K562 (cell line): ENCODE measurements at regions not wholly inside any gene's neighbourhood (a gene's known extent, or its start where the extent isn't known, plus 50 kb on each side); places are given as distances from the start of the nearest gene placed in this dataset.

ENCODE experiments used
- BRF1 ChIP-seq: IDR thresholded peaks from 3 replicates; pipeline ENCODE4 v1.6.1; 2011; ENCODE audit warnings: borderline replicate concordance, mild to moderate bottlenecking; ENCODE audit not compliant: insufficient read length; ENCODE audit errors: extremely low read depth
- CEBPB ChIP-seq: fragments of 450-650 bp; IDR thresholded peaks from 2 replicates; pipeline ENCODE4 v1.6.1; 2016; ENCODE audit warnings: missing genetic modification characterization, missing compliant biosample characterization
- CREM ChIP-seq: IDR thresholded peaks from 2 replicates; pipeline ENCODE4 v1.6.1; 2014; ENCODE audit warnings: antibody characterized with exemption, low read depth
- KDM1A ChIP-seq, 2 experiments: fragments of 450-650 bp; IDR thresholded peaks; 2 replicates each; pipeline ENCODE4 v1.6.1; 2016; ENCODE audit warnings: mild to moderate bottlenecking in 2 of 2
- MXI1 ChIP-seq: IDR thresholded peaks from 2 replicates; pipeline ENCODE4 v1.6.1; 2011; ENCODE audit warnings: low read depth, mild to moderate bottlenecking, improper control_type of control experiment, low read length
- RBM17 ChIP-seq: fragments of 200-400 bp; formaldehyde crosslinking; IDR thresholded peaks from 2 replicates; pipeline ENCODE4 v1.6.1; 2017; ENCODE audit warnings: low read depth, mild to moderate bottlenecking, low read length, borderline replicate concordance
- SIX5 ChIP-seq, 2 experiments: IDR thresholded peaks; 2 replicates each; pipeline ENCODE4 v1.6.1; 2011; ENCODE audit warnings: low read length in 2 of 2, borderline replicate concordance in 1 of 2, low read depth in 1 of 2, mild to moderate bottlenecking in 1 of 2, moderate library complexity in 1 of 2; ENCODE audit not compliant: insufficient read depth in 1 of 2
- SMARCA4 ChIP-seq: fragments of 450-650 bp; IDR thresholded peaks from 2 replicates; pipeline ENCODE4 v1.6.1; 2016
- ZKSCAN1 ChIP-seq: fragments of 150-350 bp; IDR thresholded peaks from 2 replicates; pipeline ENCODE4 v1.6.1; 2016; ENCODE audit warnings: low read depth, low read length
- TF ChIP-seq, protein P1 (sequence below), 3 experiments: IDR thresholded peaks in 2 of 3; conservative IDR thresholded peaks in 1 of 3; 2 replicates each; pipeline ENCODE4 v1.5.1; 2011 to 2012; ENCODE audit warnings: low read length in 3 of 3, mild to moderate bottlenecking in 3 of 3, control low read depth in 2 of 3, improper control_type of control experiment in 1 of 3, inconsistent platforms in 1 of 3, low read depth in 1 of 3, mixed read lengths in 1 of 3, moderate library complexity in 1 of 3; ENCODE audit not compliant: insufficient read depth in 2 of 3
- TF ChIP-seq, protein P2 (sequence below): fragments of 450-650 bp; IDR thresholded peaks from 2 replicates; pipeline ENCODE4 v1.6.1; 2017; ENCODE audit warnings: antibody characterized with exemption, mild to moderate bottlenecking
- TF ChIP-seq, protein P3 (sequence below), 2 experiments: fragments of 450-650 bp; conservative IDR thresholded peaks; 2 replicates each; pipeline ENCODE4 v1.6.1; 2017; ENCODE audit warnings: mild to moderate bottlenecking in 2 of 2, moderate library complexity in 2 of 2

DNA sequence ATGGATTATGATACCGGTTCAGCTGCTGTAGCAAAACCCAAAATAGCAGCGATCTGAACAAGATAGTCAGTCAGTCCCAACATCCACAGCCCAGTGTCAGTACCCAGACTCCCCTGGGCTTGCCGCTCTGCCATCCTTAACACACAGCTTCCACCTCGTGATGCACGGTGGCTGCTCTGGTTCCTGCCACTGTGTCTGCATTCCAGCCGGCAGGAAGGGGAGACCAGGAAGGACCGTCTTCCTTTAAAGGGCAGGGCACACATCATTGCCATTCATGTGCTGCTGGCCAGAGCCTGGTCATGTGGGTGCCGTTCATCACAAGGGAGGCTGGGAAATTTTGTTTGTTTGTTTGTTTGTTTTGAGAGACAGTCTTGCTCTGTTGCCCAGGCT is 131.0 kb upstream of the IER5L start:
- TF ChIP-seq MXI1 (no peak), RBM17 (no peak), SMARCA4 (no peak), BRF1 (no peak), ZKSCAN1 (no peak), CREM (no peak), KDM1A (IDR thresholded peaks at IDR 0.05) (no peak), SIX5 (IDR thresholded peaks at IDR 0.05; ENCODE audit: borderline replicate concordance in 1 of 2, insufficient read depth in 1 of 2, low read depth in 1 of 2, low read length in 2 of 2) (no peak), CEBPB (tag) (no peak)
- TF ChIP-seq, protein P1, sequence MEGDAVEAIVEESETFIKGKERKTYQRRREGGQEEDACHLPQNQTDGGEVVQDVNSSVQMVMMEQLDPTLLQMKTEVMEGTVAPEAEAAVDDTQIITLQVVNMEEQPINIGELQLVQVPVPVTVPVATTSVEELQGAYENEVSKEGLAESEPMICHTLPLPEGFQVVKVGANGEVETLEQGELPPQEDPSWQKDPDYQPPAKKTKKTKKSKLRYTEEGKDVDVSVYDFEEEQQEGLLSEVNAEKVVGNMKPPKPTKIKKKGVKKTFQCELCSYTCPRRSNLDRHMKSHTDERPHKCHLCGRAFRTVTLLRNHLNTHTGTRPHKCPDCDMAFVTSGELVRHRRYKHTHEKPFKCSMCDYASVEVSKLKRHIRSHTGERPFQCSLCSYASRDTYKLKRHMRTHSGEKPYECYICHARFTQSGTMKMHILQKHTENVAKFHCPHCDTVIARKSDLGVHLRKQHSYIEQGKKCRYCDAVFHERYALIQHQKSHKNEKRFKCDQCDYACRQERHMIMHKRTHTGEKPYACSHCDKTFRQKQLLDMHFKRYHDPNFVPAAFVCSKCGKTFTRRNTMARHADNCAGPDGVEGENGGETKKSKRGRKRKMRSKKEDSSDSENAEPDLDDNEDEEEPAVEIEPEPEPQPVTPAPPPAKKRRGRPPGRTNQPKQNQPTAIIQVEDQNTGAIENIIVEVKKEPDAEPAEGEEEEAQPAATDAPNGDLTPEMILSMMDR (IDR thresholded peaks at IDR 0.05 in 2 of 3, conservative IDR thresholded peaks at IDR 0.05 in 1 of 3; ENCODE audit: insufficient read depth in 2 of 3, low read depth in 1 of 3, low read length in 3 of 3): no peak
- TF ChIP-seq, protein P2, sequence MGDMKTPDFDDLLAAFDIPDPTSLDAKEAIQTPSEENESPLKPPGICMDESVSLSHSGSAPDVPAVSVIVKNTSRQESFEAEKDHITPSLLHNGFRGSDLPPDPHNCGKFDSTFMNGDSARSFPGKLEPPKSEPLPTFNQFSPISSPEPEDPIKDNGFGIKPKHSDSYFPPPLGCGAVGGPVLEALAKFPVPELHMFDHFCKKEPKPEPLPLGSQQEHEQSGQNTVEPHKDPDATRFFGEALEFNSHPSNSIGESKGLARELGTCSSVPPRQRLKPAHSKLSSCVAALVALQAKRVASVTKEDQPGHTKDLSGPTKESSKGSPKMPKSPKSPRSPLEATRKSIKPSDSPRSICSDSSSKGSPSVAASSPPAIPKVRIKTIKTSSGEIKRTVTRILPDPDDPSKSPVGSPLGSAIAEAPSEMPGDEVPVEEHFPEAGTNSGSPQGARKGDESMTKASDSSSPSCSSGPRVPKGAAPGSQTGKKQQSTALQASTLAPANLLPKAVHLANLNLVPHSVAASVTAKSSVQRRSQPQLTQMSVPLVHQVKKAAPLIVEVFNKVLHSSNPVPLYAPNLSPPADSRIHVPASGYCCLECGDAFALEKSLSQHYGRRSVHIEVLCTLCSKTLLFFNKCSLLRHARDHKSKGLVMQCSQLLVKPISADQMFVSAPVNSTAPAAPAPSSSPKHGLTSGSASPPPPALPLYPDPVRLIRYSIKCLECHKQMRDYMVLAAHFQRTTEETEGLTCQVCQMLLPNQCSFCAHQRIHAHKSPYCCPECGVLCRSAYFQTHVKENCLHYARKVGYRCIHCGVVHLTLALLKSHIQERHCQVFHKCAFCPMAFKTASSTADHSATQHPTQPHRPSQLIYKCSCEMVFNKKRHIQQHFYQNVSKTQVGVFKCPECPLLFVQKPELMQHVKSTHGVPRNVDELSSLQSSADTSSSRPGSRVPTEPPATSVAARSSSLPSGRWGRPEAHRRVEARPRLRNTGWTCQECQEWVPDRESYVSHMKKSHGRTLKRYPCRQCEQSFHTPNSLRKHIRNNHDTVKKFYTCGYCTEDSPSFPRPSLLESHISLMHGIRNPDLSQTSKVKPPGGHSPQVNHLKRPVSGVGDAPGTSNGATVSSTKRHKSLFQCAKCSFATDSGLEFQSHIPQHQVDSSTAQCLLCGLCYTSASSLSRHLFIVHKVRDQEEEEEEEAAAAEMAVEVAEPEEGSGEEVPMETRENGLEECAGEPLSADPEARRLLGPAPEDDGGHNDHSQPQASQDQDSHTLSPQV: no peak
- TF ChIP-seq, protein P3, sequence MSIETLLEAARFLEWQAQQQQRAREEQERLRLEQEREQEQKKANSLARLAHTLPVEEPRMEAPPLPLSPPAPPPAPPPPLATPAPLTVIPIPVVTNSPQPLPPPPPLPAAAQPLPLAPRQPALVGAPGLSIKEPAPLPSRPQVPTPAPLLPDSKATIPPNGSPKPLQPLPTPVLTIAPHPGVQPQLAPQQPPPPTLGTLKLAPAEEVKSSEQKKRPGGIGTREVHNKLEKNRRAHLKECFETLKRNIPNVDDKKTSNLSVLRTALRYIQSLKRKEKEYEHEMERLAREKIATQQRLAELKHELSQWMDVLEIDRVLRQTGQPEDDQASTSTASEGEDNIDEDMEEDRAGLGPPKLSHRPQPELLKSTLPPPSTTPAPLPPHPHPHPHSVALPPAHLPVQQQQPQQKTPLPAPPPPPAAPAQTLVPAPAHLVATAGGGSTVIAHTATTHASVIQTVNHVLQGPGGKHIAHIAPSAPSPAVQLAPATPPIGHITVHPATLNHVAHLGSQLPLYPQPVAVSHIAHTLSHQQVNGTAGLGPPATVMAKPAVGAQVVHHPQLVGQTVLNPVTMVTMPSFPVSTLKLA (conservative IDR thresholded peaks at IDR 0.05): no peak
